H4 (cell line): ENCODE measurements at regions not wholly inside any gene's neighbourhood (a gene's known extent, or its start where the extent isn't known, plus 50 kb on each side); places are given as distances from the start of the nearest gene placed in this dataset.
A peak's percentile ranks its signal among the peaks of the same experiment; 100 is the strongest.

Experiments
- DNase-seq: peaks from one replicate; pipeline ENCODE4 v3.0.0-alpha.2; 2015; ENCODE audit warnings: low spot score

DNA sequence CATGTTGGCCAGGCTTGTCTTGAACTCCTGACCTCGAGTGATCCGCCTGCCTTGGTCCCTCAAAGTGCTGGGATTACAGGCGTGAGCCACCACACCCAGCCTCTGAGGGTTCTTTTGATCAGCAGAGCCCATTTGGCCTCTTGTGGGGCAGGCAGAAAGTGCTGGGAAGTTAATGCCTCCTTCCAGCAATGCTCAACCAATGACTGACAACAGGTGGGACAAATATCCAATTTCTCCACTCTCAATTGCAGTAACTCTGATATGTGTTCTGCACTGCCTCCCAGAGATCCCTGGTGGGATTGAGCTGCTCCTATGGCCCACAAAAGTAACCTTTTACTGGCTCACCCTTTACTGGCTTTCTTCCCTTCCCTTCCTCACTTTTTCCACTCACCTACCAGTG lies 79.9 kb upstream of the APC start:
- no peak for DNase-seq

DNA sequence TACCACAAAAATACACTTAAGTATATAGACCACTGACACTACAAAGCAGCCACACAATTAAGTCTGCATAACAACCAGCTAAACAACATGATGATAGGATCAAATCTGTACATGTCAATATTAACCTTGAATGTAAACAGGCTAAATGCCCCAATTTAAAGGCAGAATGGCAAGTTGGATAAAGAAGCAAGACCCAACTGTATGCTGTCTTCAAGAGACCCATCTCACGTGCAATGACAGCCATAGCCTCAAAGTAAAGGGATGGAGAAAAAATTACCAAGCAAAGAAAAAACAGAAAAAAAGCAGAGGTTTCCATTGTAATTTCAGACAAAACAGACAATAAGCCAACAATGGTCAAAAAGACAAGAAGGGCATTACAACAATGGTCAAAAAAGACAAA lies 77.3 kb upstream of the APC start:
- no peak for DNase-seq

DNA sequence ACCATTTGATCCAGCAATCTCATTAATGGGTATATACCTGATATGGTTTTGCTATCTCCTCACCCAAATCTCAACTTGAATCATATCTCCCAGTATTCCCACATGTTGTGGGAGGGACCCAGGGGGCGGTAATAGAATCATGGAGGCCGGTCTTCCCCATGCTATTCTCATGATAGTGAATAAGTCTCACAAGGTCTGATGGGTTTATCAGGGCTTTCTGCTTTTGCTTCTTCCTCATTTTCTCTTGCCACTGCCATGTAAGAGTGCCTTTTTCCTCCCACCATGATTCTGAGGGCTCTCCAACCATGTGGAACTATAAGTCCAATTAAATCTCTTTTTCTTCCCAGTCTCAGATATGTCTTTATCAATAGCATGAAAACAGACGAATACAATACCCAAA lies 74.5 kb upstream of the APC start:
- no peak for DNase-seq

GRCh38 chr5:112668016-112668415 lies 69.7 kb upstream of the APC start:
- peak; percentile 68 for DNase-seq

GRCh38 chr5:112668911-112669310 lies 68.8 kb upstream of the APC start:
- no peak for DNase-seq

GRCh38 chr5:112669328-112669963 lies 68.2 kb upstream of the APC start:
- DNase-seq: no peak

DNA sequence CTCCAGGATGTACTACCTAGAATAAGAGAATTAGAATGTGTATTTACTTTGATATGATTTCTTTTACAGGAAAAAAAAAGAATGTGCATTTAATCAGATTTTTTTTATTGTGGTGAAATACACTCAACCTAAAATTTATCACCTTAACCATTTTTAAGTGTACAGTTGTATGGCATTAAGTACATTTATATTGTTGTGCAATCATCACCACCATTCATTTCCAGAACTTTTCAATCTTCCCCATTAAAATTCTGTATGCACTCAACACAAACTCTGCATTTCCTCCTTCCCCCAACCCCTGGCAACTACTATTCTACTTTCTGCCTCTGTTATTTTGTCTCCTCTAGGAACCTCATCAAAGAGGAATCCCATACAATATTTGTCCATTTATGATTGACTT lies 66.0 kb upstream of the APC start:
- DNase-seq: no peak

GRCh38 chr5:112681481-112681908 lies 56.2 kb upstream of the APC start:
- DNase-seq: no peak

DNA sequence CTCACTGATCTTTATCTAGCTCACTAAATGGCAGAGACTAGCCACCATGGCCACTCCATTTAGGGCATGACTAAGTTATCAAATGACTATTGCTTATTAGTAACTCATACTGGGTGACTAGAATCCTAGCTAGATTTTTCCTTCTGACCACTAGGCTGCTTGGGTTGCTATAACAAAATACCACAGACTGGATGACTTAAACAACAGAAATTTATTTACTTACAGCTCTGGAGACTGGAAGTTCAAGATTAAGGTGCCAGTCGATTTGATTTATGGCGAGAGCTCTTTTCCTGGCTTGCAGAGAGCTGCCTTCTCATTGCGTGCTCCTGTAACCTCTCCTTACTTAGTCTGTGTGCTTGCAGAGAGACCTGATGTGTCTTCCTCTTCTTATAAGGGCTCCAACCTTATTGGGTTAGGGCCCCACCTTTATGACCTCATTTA lies 55.0 kb upstream of the APC start:
- DNase-seq: no peak

DNA sequence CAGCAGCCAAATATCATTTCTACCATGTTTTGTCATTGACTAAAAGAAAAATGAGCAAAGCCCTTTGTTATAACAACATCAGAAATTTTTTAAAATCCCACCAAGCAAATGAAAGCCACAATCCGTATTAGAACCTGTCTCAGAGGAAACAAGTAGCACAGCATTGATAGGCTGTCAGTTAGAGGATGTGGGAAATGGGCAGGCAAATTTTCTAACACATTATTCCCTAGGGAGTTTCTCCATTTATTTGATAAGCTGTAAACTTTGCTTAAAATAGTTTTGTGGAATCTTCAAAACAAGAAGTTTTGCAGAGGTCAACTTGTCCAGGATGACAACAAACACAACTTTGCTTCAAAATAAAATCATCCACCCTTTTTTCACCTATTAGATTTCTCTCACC lies 53.6 kb upstream of the APC start:
- DNase-seq: no peak

DNA sequence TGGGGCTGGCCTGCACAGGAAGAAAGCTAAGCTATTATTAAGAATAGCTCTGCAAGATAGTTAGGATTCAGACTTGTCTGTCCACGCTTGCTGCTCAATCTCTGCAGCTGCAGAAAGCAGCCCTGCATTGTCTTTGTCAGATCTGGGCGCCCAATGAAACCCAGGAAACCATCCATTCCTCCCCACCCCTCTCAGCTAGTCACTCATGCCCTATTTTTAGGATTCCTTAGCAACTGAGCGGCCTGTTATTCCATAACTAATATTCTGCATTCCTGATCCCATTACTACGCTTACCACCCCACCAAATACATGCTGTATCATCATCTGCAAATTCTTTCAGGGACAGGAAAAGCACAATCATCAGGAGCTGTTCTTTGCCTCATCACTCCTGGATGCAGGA lies 52.9 kb upstream of the APC start:
- no peak for DNase-seq

GRCh38 chr5:112685386-112685785 lies 52.3 kb upstream of the APC start:
- DNase-seq: no peak

DNA sequence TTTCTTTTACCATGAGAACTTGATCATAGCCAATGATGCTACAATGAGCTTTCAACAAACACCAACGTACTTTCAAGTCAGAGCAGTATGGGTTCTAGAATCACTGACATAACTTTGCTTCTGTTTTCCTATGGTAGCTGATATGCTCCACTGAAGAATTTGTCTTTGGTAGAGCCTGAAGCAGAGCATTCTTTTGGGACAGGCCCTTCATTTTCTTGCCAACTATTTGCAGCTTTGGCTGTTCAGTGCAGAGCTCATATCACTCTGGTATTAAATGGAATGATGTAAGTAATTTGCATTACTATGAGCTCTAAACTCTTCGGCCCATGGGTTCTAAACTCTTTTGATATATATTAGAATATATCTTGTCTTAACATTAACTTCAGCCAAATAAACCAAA lies 51.8 kb upstream of the APC start:
- DNase-seq: no peak

- no peak for DNase-seq
Observed at GRCh38 chr5:112686675-112687074, 51.0 kb upstream of the APC start.

DNA sequence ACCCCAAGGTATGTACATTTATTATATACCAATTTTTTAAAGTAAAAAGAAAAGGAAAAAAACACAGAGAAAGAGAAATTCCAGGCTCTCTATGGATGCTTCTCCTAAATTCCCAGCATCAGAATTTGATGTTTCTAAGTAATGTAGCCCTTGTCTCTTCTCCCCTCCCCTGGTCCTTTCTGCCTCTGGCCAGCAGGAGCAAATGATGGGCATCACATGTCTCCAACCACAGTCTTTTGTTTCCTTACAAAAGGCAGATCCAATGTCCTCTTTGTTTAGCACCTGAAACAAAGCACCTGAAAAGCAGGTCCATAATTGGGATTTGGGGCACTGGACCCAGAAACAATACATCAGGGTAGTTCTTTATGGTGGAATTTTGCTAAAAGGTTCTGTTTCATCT lies 50.4 kb upstream of the APC start:
- no peak for DNase-seq
